ENCODE measurements at regions not wholly inside any gene's neighbourhood (a gene's known extent, or its start where the extent isn't known, plus 50 kb on each side); places are given as distances from the start of the nearest gene placed in this dataset.

GRCh38 chr1:216919060-216919970, 196.1 kb upstream of the ESRRG start:
- DNase-seq (ENCODE audit: low spot score) = no peak

GRCh38 chr1:216916890-216917438, 193.7 kb upstream of the ESRRG start:
- no peak for DNase-seq (ENCODE audit: low spot score)

GRCh38 chr1:216914974-216915373, 191.7 kb upstream of the ESRRG start:
- no peak for DNase-seq (ENCODE audit: low spot score)

- no peak for DNase-seq (ENCODE audit: low spot score)
Measured at GRCh38 chr1:216913976-216914375, 190.7 kb upstream of the ESRRG start.

DNA sequence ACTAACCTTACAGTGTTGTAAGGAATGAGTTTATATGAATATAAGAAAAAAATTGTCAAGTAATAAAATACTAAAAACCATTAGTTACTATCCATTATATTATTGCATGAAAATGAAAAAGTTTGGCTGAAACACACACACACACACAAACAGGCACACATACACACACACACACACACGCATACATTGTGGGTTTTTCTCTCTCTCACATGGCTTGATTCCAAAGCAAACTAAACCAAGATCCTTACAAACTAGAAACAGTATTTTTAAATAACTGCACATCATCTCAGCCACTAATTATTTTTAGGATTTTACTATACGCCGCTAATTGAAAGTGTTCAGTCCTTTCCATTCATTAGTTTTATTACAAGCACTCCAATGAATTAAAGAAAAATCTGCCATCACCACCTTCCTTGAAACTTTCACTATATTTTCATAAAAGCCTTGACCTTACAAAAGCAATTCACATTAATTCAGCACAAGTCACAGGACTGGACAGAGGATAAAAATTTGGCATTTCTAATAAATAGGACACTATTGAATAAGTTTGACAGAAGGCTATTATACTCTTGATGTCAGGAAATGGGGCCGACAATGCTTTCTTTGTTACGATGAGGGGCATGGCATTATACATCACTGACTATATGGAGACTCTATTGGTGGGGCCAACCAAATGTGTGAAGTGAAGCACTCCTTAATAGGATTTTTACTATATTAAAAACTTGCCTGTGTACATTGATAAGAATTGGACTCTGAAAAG, 187.0 kb upstream of the ESRRG start:
- DNase-seq (ENCODE audit: low spot score) = no peak

- no peak for DNase-seq (ENCODE audit: low spot score)
Measured at GRCh38 chr1:216908126-216908525, 184.9 kb upstream of the ESRRG start.

GRCh38 chr1:216907100-216907499, 183.9 kb upstream of the ESRRG start:
- DNase-seq (ENCODE audit: low spot score) = peak; percentile 38

- no peak for DNase-seq (ENCODE audit: low spot score)
Measured at GRCh38 chr1:216905781-216906180, 182.6 kb upstream of the ESRRG start.

DNA sequence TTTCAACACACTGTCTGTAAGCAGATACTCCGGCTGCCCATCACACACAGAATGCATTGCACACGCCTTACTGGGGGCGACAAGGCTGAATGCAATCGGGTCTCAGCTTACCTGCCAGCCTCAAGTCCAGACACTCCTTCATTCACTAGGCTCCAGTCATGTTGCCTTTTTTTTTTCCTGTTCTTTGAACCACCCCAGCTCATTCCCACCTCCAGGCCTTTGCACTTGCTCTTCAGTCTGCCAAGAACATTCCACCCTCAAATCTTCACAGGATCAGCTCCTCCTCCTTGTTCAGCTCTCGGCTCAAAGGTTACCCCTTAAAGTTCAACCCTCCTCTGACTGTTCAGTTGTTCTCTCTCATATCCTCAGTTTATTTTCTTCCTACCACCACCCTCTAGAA, 181.9 kb upstream of the ESRRG start:
- no peak for DNase-seq (ENCODE audit: low spot score)

DNA sequence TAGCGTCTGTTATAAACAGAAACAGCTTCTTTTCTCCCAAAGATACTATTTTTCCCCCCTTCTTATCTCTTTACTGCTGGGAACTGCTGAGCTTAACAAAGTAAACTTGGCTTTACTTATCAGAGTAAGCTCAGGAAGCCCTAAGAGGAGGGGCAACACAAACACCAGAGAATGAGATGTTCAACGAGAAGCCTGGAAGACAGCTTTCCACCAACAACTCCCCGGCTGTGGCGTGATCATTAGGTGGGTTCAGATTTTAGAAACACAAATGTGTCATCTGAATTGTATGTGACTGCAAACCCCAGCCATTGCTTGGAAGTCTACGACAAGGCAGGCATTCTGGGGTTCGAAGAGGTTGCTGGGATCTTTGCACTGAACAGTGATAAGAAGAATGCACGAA, 181.2 kb upstream of the ESRRG start:
- no peak for DNase-seq (ENCODE audit: low spot score)

GRCh38 chr1:216903382-216903740, 180.1 kb upstream of the ESRRG start:
- DNase-seq (ENCODE audit: low spot score) = no peak

DNA sequence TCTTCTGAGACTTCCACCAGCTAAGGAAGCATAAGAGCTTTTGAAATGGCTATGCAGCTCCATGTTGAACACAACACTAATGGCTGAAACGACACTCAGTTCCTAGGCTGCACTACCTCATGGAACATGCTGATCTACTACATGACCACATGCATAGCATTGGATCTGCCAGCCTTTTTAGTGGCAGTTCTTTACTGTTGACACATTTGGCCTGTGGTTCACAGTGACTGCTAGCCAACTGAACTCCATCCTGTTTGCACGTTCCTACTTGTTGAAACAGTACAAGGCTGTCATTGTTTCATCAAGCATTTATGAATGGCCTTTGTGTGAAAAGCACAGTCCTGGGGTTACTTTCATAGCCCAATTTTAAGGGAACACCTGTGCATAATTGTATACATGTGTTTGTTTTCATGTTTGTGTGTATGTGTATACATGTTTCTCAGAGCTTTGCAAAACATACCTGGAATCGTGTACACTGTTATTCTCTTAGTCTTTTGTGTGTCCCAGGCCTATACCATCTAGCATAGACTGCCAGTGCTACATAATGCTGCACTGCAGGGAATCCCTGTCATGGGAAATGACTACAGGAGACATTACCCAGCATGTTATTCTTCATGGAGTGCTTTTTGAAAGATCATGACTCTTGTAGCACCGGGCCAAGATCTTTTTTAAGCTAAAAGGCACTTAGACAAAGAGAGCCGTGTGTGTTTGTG, 179.6 kb upstream of the ESRRG start:
- no peak for DNase-seq (ENCODE audit: low spot score)

- no peak for DNase-seq (ENCODE audit: low spot score)
Measured at GRCh38 chr1:216900116-216900620, 176.9 kb upstream of the ESRRG start.

GRCh38 chr1:216898801-216899200, 175.6 kb upstream of the ESRRG start:
- no peak for DNase-seq (ENCODE audit: low spot score)

DNA sequence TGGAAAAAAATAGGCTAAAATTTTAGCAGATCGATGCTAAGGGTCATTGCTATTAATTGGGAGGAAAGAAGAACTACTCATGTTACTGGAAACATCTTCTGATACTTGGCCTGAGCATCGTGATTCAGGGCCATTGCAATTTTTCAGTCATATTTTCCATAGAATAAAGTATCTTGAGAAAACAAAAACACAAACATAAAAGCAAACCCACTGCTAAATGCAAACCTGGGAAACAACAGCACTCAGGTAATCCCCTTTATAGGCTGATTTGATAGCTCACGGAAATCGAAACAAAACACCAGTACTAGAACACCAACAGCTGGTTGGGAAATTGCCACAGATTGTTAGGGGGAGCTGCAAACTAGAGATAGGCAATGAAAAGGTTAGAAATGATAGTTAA, 172.9 kb upstream of the ESRRG start:
- DNase-seq (ENCODE audit: low spot score) = no peak

DNA sequence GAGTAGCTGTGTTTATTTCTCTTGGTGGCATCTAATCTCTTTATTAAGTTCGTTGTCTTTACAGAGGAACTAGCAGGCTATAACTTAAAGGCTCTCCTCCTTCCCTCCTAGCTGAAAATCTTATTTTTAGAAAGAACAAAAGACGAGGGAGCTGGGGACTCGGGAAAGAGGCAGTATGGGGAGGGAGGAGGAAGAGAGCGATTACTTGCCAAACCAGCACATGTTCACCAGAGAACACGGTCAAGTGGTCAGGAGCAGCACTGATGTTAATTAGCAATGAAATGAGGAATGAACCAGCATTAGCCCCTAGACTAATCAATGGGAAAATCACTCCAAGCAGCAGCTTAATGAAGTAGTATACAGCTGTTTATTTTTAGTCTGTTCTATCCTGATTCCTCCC, 171.3 kb upstream of the ESRRG start:
- no peak for DNase-seq (ENCODE audit: low spot score)

DNA sequence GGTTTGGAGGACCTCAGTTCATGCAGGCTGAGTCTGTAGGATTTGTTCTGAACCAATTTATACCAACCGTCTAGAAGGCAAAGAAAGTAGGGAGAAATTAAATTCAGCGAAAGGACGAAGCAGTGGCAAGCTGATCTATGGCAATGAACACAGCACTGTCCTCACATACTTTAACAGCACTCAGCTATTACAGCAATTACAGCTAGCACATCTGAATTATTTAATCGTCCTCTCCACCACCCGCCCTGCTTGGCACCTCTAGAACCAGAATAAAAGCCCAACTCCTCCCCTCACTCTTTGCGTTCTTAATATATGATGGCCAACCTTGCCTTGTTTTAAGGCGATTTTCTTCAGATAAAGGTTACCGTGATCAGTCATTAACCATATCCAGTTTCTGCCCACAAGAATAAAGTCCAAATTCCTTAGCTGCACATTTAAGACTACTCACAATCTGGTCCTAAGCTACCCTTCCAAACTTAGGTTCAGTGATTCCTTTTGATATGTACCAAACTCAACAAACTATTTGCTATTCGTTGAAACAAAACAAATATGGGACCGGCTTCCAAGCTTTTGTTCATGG, 169.4 kb upstream of the ESRRG start:
- DNase-seq (ENCODE audit: low spot score) = no peak

GRCh38 chr1:216890871-216891270, 167.6 kb upstream of the ESRRG start:
- no peak for DNase-seq (ENCODE audit: low spot score)

GRCh38 chr1:216888731-216889130, 165.5 kb upstream of the ESRRG start:
- DNase-seq (ENCODE audit: low spot score) = no peak

GRCh38 chr1:216887032-216887431, 163.8 kb upstream of the ESRRG start:
- no peak for DNase-seq (ENCODE audit: low spot score)

- no peak for DNase-seq (ENCODE audit: low spot score)
Measured at GRCh38 chr1:216884614-216885229, 161.5 kb upstream of the ESRRG start.
